CD8-positive, alpha-beta memory T cell (primary cell): ENCODE measurements at regions not wholly inside any gene's neighbourhood (a gene's known extent, or its start where the extent isn't known, plus 50 kb on each side); places are given as distances from the start of the nearest gene placed in this dataset.
A peak's percentile ranks its signal among the peaks of the same experiment; 100 is the strongest.
"Not testable (repeated sequence)": the region's sequence is repeated elsewhere in the genome, so short reads cannot be mapped to it uniquely, and the experiment has no call there.

ENCODE experiments used
- CTCF ChIA-PET: fragments of 350-600 bp; sonication (Branson Sonifier 250); formaldehyde crosslinking; loops from one replicate; lab custom pipeline; 2021; ENCODE audit warnings: antibody characterized with exemption; lab: Charles Lee
- POLR2A ChIA-PET: fragments of 350-600 bp; sonication (Branson Sonifier 250); formaldehyde crosslinking; loops from one replicate; lab custom pipeline; 2021; ENCODE audit warnings: antibody characterized with exemption; lab: Charles Lee
- DNase-seq, 5 donors: peaks; one replicate each; pipeline versions ENCODE4 v3.0.0 to v3.0.0-alpha.2; 2020 to 2022; ENCODE audit warnings: mixed read lengths in 1 of 5
- H3K27ac ChIP-seq: one replicate; pipeline ENCODE4 v1.7.0; 2013; ENCODE audit warnings: low read depth, mild to moderate bottlenecking, low read length, moderate library complexity
- H3K27me3 ChIP-seq: 2 replicates; pipeline ENCODE4 v1.7.0; 2013; ENCODE audit warnings: low read length, mild to moderate bottlenecking; ENCODE audit not compliant: insufficient read depth, poor library complexity, severe bottlenecking
- H3K36me3 ChIP-seq: 2 replicates; pipeline ENCODE4 v1.7.0; 2013; ENCODE audit warnings: mild to moderate bottlenecking, low read length, moderate library complexity; ENCODE audit not compliant: insufficient read depth
- H3K4me1 ChIP-seq: 2 replicates; pipeline ENCODE4 v1.7.0; 2013; ENCODE audit warnings: mild to moderate bottlenecking, low read length, moderate library complexity; ENCODE audit not compliant: insufficient read depth
- H3K4me3 ChIP-seq: 2 replicates; pipeline ENCODE4 v1.7.0; 2013; ENCODE audit warnings: mild to moderate bottlenecking, low read length
- H3K9me3 ChIP-seq: 2 replicates; pipeline ENCODE4 v1.7.0; 2013; ENCODE audit warnings: mild to moderate bottlenecking, low read length
- H3K27ac Mint-ChIP-seq, 8 donors: one replicate each; pipeline ENCODE4 v1.8.0; 2020 to 2021; ENCODE audit warnings: mixed read lengths in 8 of 8, mild to moderate bottlenecking in 6 of 8, inconsistent platforms in 3 of 8, moderate library complexity in 3 of 8
- H3K27me3 Mint-ChIP-seq, 2 donors: one replicate each; pipeline ENCODE4 v1.8.0; 2020 to 2021; ENCODE audit warnings: mixed read lengths in 2 of 2, mild to moderate bottlenecking in 1 of 2, moderate library complexity in 1 of 2
- H3K36me3 Mint-ChIP-seq, 3 donors: one replicate each; pipeline ENCODE4 v1.8.0; 2020 to 2021; ENCODE audit warnings: mixed read lengths in 3 of 3, inconsistent platforms in 1 of 3, mild to moderate bottlenecking in 1 of 3
- H3K4me1 Mint-ChIP-seq, 3 donors: one replicate each; pipeline ENCODE4 v1.8.0; 2020 to 2021; ENCODE audit warnings: mixed read lengths in 3 of 3, inconsistent platforms in 1 of 3, mild to moderate bottlenecking in 1 of 3
- H3K4me3 Mint-ChIP-seq, 7 donors: one replicate each; pipeline ENCODE4 v1.8.0; 2020 to 2021; ENCODE audit warnings: mixed read lengths in 7 of 7, mild to moderate bottlenecking in 6 of 7, moderate library complexity in 4 of 7, inconsistent platforms in 2 of 7
- H3K9me3 Mint-ChIP-seq, 5 donors: one replicate each; pipeline ENCODE4 v1.8.0; 2020 to 2022; ENCODE audit warnings: mixed read lengths in 5 of 5, mild to moderate bottlenecking in 3 of 5, moderate library complexity in 2 of 5, inconsistent platforms in 1 of 5

DNA sequence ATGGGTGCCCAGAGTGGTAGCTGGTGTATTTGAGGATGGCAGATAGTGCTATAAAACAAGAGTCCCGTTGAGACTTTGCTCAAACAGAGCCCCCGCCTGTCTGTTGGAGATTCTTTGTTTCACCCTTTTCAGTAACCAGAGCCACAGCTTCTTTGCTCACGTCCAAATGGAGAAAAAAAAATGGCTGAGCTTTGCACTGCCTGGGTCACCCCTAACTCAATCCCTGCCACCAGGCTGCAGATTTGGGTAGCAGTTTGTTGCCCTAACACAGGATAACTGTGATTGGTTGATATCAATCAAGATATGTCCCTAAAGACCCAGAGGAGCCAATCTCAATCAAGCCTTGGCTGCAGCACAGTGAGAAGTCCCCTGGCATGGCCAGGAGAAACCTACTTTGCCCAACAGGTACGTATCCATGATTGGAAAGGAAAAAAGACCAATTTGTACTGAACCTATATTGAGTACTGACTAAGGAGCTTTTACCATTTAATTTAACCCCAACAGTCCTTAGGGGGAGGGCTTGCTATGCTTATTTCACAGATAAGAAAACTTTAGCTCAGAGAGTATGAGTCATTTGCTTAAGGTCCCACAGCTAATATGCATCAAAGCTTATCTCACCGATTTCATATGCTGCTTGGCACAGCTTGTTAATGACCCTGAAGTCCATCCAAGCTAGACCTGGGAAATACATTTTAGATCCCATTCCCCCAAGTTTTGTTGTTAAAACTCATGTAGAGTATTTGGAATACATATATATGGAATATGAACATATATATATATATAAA, 72.0 kb upstream of the SH3BP4 start:
- peaks cover 0 to 4% (median 0%) of the 10 kb centered on the region in 5 donors for H3K9me3 Mint-ChIP-seq
- DNase-seq: no peak
- Histone ChIP-seq H3K27ac (no peak overlapping the region), H3K9me3 (no peaks in the 10 kb centered on the region), H3K36me3 (no peaks in the 10 kb centered on the region), H3K4me3 (no peak overlapping the region), H3K4me1 (no peaks in the 10 kb centered on the region), H3K27me3 (no peaks in the 10 kb centered on the region)
- H3K27me3 Mint-ChIP-seq: peaks cover 12 to 26% of the 10 kb centered on the region in 2 donors
- H3K4me1 Mint-ChIP-seq: no peaks in the 10 kb centered on the region
- ChIA-PET POLR2A (no interaction called here), CTCF (no interaction called here)
- no peak overlapping the region for H3K4me3 Mint-ChIP-seq
- H3K36me3 Mint-ChIP-seq: peaks cover 0 to 1% (median 0%) of the 10 kb centered on the region in 3 donors
- H3K27ac Mint-ChIP-seq: no peak overlapping the region

DNA sequence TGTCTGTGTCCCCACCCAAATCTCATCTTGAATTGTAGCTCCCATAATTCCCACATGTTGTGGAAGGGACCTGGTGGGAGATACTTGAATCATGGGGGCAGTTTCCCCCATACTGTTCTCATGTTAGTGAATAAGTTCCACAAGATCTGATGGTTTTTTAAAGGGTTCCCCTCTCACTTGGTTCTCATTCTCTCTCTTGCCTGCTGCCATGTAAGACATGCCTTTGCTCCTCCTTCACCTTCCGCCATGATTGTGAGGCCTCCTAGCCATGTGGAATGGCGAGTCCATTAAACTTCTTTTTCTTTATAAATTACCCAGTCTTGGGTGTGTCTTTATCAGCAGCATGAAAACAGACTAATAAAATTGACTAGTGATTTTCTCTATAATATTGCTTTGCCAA, 75.2 kb upstream of the SH3BP4 start:
- H3K4me1 ChIP-seq, H3K36me3 ChIP-seq, CTCF ChIA-PET, DNase-seq, H3K4me1 Mint-ChIP-seq, H3K9me3 ChIP-seq, H3K4me3 ChIP-seq, H3K27me3 ChIP-seq, H3K9me3 Mint-ChIP-seq, H3K27ac Mint-ChIP-seq, H3K27ac ChIP-seq, H3K4me3 Mint-ChIP-seq, H3K36me3 Mint-ChIP-seq, POLR2A ChIA-PET: not testable (repeated sequence)
- peaks cover 14 to 41% of the 10 kb centered on the region in 2 donors for H3K27me3 Mint-ChIP-seq

DNA sequence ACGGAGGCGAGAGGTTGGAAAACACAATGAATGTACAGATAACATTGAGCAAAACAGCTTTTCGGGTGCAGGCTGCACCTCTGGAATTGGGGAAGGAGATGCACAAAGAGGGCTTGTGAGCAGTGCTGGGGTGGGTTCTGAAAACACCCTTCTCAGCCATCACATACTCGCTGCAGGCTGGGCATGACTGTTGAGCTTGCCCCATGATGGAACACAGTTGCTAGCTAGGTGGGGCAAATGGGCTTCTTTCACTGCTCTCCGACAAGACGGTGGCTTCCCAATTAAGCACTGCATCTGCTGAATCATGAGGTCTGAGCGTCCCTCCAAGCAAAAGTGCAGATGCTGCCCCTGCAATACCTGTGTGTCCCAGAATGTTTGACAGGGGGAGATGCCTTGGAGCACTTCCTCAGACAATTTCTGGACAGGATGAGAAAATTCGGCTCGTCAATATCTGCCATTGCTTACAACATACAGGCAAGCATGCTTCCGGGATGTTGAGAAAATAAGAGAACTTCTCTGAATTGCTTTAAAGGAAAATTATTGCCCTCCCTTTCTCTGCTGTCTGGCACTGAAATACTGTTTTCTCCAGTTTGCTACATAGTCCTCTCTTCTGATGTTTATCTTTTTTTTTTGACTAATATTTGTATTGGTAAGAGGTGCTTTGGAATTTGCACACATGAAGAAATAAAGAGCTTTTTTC, 77.3 kb upstream of the SH3BP4 start:
- H3K36me3 Mint-ChIP-seq: peaks cover 0 to 3% (median 0%) of the 10 kb centered on the region in 3 donors
- H3K9me3 Mint-ChIP-seq: peaks cover 0 to 2% (median 0%) of the 10 kb centered on the region in 5 donors
- no peaks in the 10 kb centered on the region for H3K4me1 Mint-ChIP-seq
- H3K27me3 Mint-ChIP-seq: peaks cover 12 to 51% of the 10 kb centered on the region in 2 donors
- CTCF ChIA-PET: interaction anchor here (1.3 kb wide), 1 partner anchor 8 kb away, joined by 3 read pairs; no protein-coding TSS in a partner anchor
- H3K36me3 ChIP-seq: no peaks in the 10 kb centered on the region
- H3K27ac ChIP-seq: no peak overlapping the region
- H3K4me3 Mint-ChIP-seq: no peak overlapping the region
- H3K27ac Mint-ChIP-seq: no peak overlapping the region
- H3K27me3 ChIP-seq: no peaks in the 10 kb centered on the region
- H3K4me1 ChIP-seq: no peaks in the 10 kb centered on the region
- POLR2A ChIA-PET: no interaction called here
- no peak overlapping the region for H3K4me3 ChIP-seq
- DNase-seq: no peak
- H3K9me3 ChIP-seq: no peaks in the 10 kb centered on the region

DNA sequence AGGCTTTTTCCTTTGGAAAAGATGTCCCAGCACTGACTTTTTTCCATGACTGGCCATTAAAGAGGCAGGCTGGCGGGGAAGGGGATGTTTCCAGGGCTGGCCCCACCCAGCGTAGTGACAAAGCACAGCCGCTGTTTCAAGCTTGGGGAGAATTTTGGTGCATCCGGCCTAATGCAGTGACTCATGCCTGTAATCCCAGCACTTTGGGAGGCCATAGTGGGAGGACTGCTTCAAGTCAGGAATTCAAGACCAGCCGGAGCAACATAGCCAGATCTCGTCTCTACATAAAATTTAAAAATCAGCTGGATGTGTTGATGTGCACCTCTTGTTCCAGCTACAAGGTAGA, 78.0 kb upstream of the SH3BP4 start:
- POLR2A ChIA-PET: no interaction called here
- Histone ChIP-seq H3K9me3 (no peaks in the 10 kb centered on the region), H3K27ac (no peak overlapping the region), H3K4me1 (no peaks in the 10 kb centered on the region), H3K27me3 (no peaks in the 10 kb centered on the region), H3K36me3 (no peaks in the 10 kb centered on the region), H3K4me3 (no peak overlapping the region)
- H3K27ac Mint-ChIP-seq: no peak overlapping the region
- CTCF ChIA-PET: interaction anchor here (1.3 kb wide), 1 partner anchor 9 kb away, joined by 3 read pairs; no protein-coding TSS in a partner anchor
- no peaks in the 10 kb centered on the region for H3K4me1 Mint-ChIP-seq
- no peak overlapping the region for H3K4me3 Mint-ChIP-seq
- H3K36me3 Mint-ChIP-seq: peaks cover 0 to 3% (median 0%) of the 10 kb centered on the region in 3 donors
- peaks cover 9 to 51% of the 10 kb centered on the region in 2 donors for H3K27me3 Mint-ChIP-seq
- H3K9me3 Mint-ChIP-seq: peaks cover 0 to 2% (median 0%) of the 10 kb centered on the region in 5 donors
- DNase-seq: no peak

DNA sequence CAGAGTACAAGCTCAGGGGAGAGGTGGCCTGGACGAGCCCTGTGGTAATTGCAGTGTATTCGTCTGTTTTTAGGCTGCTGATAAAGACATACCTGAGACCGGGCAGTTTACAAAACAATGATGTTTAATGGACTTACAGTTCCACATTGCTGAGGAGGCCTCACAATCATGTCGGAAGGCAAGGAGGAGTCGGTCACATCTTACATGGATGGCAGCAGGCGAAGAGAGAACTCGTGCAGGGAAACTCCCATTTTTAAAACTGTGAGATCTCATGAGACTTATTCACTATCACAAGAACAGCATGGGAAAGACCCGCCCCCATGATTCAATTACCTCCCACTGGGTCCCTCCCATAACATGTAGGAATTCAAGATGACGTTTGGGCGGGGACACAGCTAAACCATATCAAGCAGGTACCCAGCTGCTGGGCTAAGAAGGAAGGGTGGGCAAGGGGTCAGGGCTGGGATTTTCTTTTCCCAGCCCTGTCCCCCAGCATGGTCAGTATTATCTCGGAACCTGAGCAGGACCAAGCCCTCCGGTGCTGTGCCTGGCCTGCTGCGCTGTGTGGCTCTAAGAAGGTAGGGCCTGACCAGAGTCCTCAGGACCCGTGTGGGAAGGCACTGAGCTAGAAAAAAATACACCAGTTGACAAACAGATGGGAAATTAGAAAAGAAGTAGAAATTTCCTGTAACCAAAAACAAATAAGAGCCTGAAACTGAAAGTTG, 78.6 kb upstream of the SH3BP4 start:
- DNase-seq: no peak
- no peaks in the 10 kb centered on the region for H3K9me3 ChIP-seq
- H3K36me3 Mint-ChIP-seq: peaks cover 0 to 3% (median 0%) of the 10 kb centered on the region in 3 donors
- no peaks in the 10 kb centered on the region for H3K4me1 Mint-ChIP-seq
- H3K4me1 ChIP-seq: no peaks in the 10 kb centered on the region
- H3K27me3 Mint-ChIP-seq: peaks cover 9 to 54% of the 10 kb centered on the region in 2 donors
- no peak overlapping the region for H3K27ac Mint-ChIP-seq
- no peak overlapping the region for H3K4me3 Mint-ChIP-seq
- CTCF ChIA-PET: interaction anchor here (1.3 kb wide), 1 partner anchor 10 kb away, joined by 3 read pairs; no protein-coding TSS in a partner anchor
- peaks cover 0 to 2% (median 0%) of the 10 kb centered on the region in 5 donors for H3K9me3 Mint-ChIP-seq
- H3K27me3 ChIP-seq: no peaks in the 10 kb centered on the region
- H3K27ac ChIP-seq: no peak overlapping the region
- no peak overlapping the region for H3K4me3 ChIP-seq
- POLR2A ChIA-PET: no interaction called here
- no peaks in the 10 kb centered on the region for H3K36me3 ChIP-seq

DNA sequence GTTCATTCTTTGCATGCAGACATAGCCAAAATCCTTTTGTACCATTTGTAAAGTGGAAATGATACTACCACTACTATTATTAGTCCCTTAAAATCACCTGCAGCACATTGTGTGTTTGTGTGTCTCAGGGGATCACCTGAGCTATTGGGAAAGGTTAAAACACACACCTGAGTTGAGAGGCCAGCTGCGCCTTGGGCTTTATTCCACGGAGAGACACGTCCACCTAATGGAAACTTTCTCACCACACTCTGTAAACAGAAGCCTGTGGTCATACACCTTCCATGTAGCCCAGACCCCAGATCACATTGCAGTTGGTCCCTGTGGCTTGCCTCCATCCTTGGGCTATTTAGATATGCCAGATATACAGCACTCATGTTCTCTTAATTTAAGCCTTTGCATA, 81.8 kb upstream of the SH3BP4 start:
- ChIA-PET POLR2A (no interaction called here), CTCF (no interaction called here)
- H3K36me3 Mint-ChIP-seq: peaks cover 0 to 4% (median 3%) of the 10 kb centered on the region in 3 donors
- Histone ChIP-seq H3K4me3 (no peak overlapping the region), H3K4me1 (no peaks in the 10 kb centered on the region), H3K27ac (no peak overlapping the region), H3K9me3 (no peaks in the 10 kb centered on the region), H3K27me3 (no peaks in the 10 kb centered on the region), H3K36me3 (no peaks in the 10 kb centered on the region)
- no peak overlapping the region for H3K4me3 Mint-ChIP-seq
- H3K4me1 Mint-ChIP-seq: no peaks in the 10 kb centered on the region
- H3K9me3 Mint-ChIP-seq: peaks cover 0 to under 1% (median 0%) of the 10 kb centered on the region in 5 donors
- peaks cover 5 to 40% of the 10 kb centered on the region in 2 donors for H3K27me3 Mint-ChIP-seq
- no peak overlapping the region for H3K27ac Mint-ChIP-seq
- no peak for DNase-seq

DNA sequence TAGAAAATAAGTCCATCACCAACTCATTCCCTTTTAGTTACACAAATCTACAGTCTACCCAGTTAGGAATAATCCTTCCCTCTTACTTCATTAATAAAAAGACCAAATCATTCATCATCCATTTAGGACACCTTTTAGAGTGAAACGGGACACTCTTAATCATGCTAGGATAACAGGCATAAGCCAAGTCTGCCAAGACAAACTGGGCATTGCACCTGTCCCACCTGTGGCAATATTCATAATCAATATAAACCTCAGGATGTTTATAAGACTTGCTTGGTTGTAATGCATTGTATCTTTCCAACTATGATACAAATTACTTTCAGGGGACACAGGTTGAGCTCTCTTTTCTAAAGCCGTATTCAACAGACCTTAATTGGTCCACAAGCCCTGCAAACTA, 82.7 kb upstream of the SH3BP4 start:
- no peak for DNase-seq
- CTCF ChIA-PET: no interaction called here

DNA sequence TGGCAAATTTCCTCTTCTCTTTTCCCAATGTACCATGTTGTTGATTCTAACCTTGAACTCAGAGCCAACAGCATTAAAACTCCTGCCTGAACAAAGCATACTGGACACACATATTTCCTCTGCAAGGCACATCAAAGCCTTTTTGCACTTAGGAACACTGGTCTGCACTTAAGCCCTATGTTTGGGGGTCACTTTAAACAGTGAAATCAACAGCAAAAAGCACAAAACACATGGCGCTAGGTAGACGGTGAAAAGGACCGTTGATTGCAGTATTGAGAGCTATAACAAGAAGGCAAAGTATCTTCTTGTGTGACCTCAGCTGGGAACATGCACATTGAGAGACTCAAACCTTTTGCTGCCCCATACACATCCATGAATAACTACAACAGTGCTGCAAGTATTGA, 83.9 kb upstream of the SH3BP4 start:
- CTCF ChIA-PET: no interaction called here
- no peaks in the 10 kb centered on the region for H3K27me3 ChIP-seq
- no peaks in the 10 kb centered on the region for H3K4me1 ChIP-seq
- H3K4me3 ChIP-seq: no peak overlapping the region
- peaks cover 5 to 37% of the 10 kb centered on the region in 2 donors for H3K27me3 Mint-ChIP-seq
- peaks cover 0 to 4% (median under 1%) of the 10 kb centered on the region in 3 donors for H3K36me3 Mint-ChIP-seq
- H3K27ac Mint-ChIP-seq: peak overlapping the region in 1 of 8 donors; percentile 32
- H3K36me3 ChIP-seq: no peaks in the 10 kb centered on the region
- POLR2A ChIA-PET: no interaction called here
- H3K4me3 Mint-ChIP-seq: no peak overlapping the region
- H3K27ac ChIP-seq: no peak overlapping the region
- H3K4me1 Mint-ChIP-seq: no peaks in the 10 kb centered on the region
- DNase-seq: no peak
- H3K9me3 Mint-ChIP-seq: no peaks in the 10 kb centered on the region
- no peaks in the 10 kb centered on the region for H3K9me3 ChIP-seq

More for the DNA sequence above, 82.7 kb upstream of the SH3BP4 start:
- H3K27ac ChIP-seq: no peak overlapping the region
- Mint-ChIP-seq H3K27ac (no peak overlapping the region), H3K9me3 (no peaks in the 10 kb centered on the region), H3K4me3 (no peak overlapping the region), H3K36me3 (peaks cover 0 to 4% (median 3%) of the 10 kb centered on the region in 3 donors), H3K27me3 (peaks cover 5 to 36% of the 10 kb centered on the region in 2 donors), H3K4me1 (no peaks in the 10 kb centered on the region)
- H3K4me3 ChIP-seq: no peak overlapping the region
- no peaks in the 10 kb centered on the region for H3K36me3 ChIP-seq
- H3K9me3 ChIP-seq: no peaks in the 10 kb centered on the region
- POLR2A ChIA-PET: no interaction called here
- H3K27me3 ChIP-seq: no peaks in the 10 kb centered on the region
- no peaks in the 10 kb centered on the region for H3K4me1 ChIP-seq
